Uterus (tissue), 3 donors: ENCODE measurements at regions not wholly inside any gene's neighbourhood (a gene's known extent, or its start where the extent isn't known, plus 50 kb on each side); places are given as distances from the start of the nearest gene placed in this dataset.

ENCODE experiments used
- DNase-seq, 2 donors: peaks; one replicate each; pipeline ENCODE4 v3.0.0-alpha.2; 2019 to 2020
- H3K27ac ChIP-seq, 2 donors: fragments of 200-600 bp; sonication (generic); 1 replicate in 1 of 2; 2 replicates in 1 of 2; pipeline ENCODE4 v1.5.1; 2016 to 2018
- H3K27me3 ChIP-seq, 2 donors: fragments of 200-600 bp; sonication (generic); one replicate each; pipeline ENCODE4 v1.5.1; 2018 to 2019; ENCODE audit warnings: control low read depth in 1 of 2
- H3K36me3 ChIP-seq, 2 donors: fragments of 200-600 bp; sonication (generic); one replicate each; pipeline ENCODE4 v1.5.1; 2019; ENCODE audit warnings: control low read depth in 1 of 2
- H3K4me1 ChIP-seq, 2 donors: fragments of 200-600 bp; sonication (generic); one replicate each; pipeline ENCODE4 v1.5.1; 2018 to 2019; ENCODE audit warnings: control low read depth in 1 of 2
- H3K4me3 ChIP-seq, 2 donors: fragments of 200-600 bp; sonication (generic); 1 replicate in 1 of 2; 2 replicates in 1 of 2; pipeline ENCODE4 v1.5.1; 2018 to 2019; ENCODE audit warnings: mild to moderate bottlenecking in 1 of 2
- H3K9me3 ChIP-seq, 2 donors: fragments of 200-600 bp; sonication (generic); one replicate each; pipeline ENCODE4 v1.5.1; 2019; ENCODE audit warnings: control low read depth in 1 of 2
- POLR2A ChIP-seq, 2 donors: fragments of 450-650 bp; IDR thresholded peaks; one replicate each; pipeline ENCODE4 v1.6.1; 2016; ENCODE audit warnings: antibody characterized with exemption in 2 of 2, mild to moderate bottlenecking in 1 of 2, moderate library complexity in 1 of 2
- intact Hi-C: fragments of 100-400 bp; cut with DNase I; formaldehyde crosslinking; loops from one replicate; pipeline ENCODE4 v1.15.1; 2023; ENCODE audit warnings: low total_unique reads
- TF ChIP-seq, protein P1 (sequence below), 4 experiments: fragments of 200-600 bp in 2 of 4; fragments of 450-650 bp in 2 of 4; sonication (generic) in 2 of 4; IDR thresholded peaks; one replicate each; pipeline ENCODE4 v1.5.1; 2016 to 2019; ENCODE audit warnings: antibody characterized with exemption in 4 of 4, mild to moderate bottlenecking in 2 of 4, moderate library complexity in 1 of 4
- donor health status: DM: yes; HTN: yes; CAD: no.

DNA sequence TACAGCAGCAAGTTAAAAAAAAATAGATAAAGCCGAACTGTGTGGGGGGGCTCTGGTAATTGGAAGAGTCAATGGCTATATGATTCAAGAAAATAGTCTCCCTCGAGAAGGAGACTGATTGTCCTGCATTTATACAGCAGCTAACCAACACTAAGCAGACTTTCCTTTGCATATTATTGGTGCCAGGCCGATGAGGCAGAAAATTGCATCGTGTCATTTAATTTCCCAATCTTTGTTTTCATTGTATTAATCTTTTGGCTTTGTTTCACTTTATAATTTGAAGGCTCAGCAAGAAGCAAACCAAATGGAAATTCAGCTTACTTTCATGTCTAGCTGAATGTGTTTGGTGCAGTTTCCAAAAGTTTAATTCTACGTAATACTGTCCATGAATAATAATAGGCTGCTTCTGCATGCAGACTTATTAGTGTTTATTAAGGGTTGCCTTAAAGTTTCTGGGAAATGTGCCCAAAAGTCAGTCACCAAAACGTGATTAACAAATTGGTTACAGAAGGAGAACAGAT is 258.5 kb downstream of the HACE1 start:
- H3K4me3 ChIP-seq: no peak overlapping the region
- no peaks in the 10 kb centered on the region for H3K9me3 ChIP-seq
- H3K36me3 ChIP-seq: no peaks in the 10 kb centered on the region
- H3K4me1 ChIP-seq: peaks cover 0 to 3% of the 10 kb centered on the region in 2 donors
- H3K27me3 ChIP-seq: no peaks in the 10 kb centered on the region
- no peak overlapping the region for H3K27ac ChIP-seq
- intact Hi-C loops: no loop called here
- TF ChIP-seq, protein P1, sequence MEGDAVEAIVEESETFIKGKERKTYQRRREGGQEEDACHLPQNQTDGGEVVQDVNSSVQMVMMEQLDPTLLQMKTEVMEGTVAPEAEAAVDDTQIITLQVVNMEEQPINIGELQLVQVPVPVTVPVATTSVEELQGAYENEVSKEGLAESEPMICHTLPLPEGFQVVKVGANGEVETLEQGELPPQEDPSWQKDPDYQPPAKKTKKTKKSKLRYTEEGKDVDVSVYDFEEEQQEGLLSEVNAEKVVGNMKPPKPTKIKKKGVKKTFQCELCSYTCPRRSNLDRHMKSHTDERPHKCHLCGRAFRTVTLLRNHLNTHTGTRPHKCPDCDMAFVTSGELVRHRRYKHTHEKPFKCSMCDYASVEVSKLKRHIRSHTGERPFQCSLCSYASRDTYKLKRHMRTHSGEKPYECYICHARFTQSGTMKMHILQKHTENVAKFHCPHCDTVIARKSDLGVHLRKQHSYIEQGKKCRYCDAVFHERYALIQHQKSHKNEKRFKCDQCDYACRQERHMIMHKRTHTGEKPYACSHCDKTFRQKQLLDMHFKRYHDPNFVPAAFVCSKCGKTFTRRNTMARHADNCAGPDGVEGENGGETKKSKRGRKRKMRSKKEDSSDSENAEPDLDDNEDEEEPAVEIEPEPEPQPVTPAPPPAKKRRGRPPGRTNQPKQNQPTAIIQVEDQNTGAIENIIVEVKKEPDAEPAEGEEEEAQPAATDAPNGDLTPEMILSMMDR (IDR thresholded peaks at IDR 0.05): no peak
- TF ChIP-seq POLR2A (IDR thresholded peaks at IDR 0.05): no peak
- DNase-seq: no peak

DNA sequence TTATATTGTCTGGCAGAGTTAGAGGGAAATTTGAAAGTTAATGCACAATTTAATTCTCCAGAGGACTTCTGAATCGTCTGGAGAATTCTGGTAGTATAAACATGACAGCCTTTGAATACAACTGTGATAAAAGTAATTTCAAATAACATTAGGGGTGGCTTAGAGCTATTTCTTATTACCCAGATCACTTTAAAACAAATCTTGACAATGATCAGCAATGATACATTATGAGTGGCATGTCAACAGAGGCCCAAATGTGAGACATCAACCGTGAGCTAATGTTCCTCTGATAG is 259.1 kb downstream of the HACE1 start:
- intact Hi-C loops: no loop called here
- H3K27ac ChIP-seq: no peak overlapping the region
- peaks cover 0 to 3% of the 10 kb centered on the region in 2 donors for H3K4me1 ChIP-seq
- TF ChIP-seq, protein P1 (IDR thresholded peaks at IDR 0.05): no peak
- no peak for TF ChIP-seq POLR2A (IDR thresholded peaks at IDR 0.05)
- H3K4me3 ChIP-seq: no peak overlapping the region
- H3K36me3 ChIP-seq: no peaks in the 10 kb centered on the region
- no peak for DNase-seq
- H3K9me3 ChIP-seq: no peaks in the 10 kb centered on the region
- no peaks in the 10 kb centered on the region for H3K27me3 ChIP-seq

DNA sequence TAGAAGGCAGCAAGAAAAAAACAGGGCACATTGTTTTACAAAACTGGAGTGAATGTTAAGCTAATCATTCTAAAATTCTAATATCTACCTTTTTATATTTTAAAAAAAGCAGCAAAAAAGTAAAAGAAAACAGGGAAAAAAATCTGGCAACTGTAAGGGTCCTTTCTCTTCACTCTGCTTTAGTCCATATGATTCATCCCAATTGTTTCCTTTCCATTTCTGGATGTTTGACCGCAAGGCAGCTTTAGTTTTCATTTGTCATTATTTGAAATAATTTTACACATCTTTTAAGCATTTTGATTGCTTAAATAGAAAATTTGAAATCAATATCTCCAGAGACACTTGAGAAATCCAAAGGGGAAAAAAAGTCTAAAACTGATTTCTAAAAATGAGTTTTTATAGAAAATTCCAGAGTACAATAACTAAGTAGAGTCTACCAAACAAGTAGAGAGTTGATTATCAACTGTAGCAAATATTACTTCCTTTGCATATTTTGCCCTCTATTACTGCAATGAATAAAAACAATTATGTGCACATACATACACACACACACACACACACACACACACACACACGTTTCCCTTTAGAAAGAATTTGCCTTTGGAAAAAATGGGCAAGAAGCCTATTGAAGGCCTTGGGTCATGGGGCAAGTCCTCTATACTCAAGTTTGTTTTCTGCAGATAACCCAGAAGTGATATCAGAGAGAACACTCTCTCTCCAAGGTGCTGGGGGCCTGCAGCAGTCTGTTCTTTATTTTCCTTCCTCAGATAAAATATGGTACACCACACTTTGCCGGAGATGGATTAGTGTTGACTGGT is 259.7 kb downstream of the HACE1 start:
- DNase-seq: no peak

DNA sequence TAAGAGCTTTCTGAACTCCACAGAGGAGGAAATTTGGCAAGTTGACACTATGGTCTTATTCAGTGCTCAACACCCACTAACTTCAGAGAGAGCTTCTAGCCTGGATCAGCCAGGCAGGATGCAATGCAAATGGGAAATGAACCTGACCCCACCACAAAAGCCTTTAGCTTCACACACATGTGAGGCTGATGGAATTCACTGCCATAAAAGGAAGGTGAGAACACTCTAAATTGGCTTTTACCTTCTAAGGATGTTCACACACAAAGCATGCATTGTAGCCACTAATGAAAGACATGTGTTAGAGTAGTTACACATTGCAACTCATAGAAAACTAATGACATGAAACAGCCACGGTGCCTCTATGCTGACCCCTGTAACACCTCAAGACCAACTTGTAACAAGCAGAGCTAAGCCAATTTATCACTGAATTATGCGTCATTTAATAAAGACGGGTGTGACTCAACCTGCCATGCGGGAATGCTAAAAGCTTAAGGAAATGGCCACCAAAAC is 262.1 kb downstream of the HACE1 start:
- Histone ChIP-seq H3K27me3 (no peaks in the 10 kb centered on the region), H3K27ac (no peak overlapping the region), H3K4me3 (no peak overlapping the region), H3K4me1 (peaks cover 0 to 3% of the 10 kb centered on the region in 2 donors), H3K36me3 (no peaks in the 10 kb centered on the region), H3K9me3 (no peaks in the 10 kb centered on the region)
- intact Hi-C loops: no loop called here
- TF ChIP-seq, protein P1 (IDR thresholded peaks at IDR 0.05): no peak
- no peak for TF ChIP-seq POLR2A (IDR thresholded peaks at IDR 0.05)
- DNase-seq: no peak

More for the DNA sequence above, 259.7 kb downstream of the HACE1 start:
- no peak overlapping the region for H3K27ac ChIP-seq
- H3K27me3 ChIP-seq: no peaks in the 10 kb centered on the region
- TF ChIP-seq POLR2A (IDR thresholded peaks at IDR 0.05): no peak
- TF ChIP-seq, protein P1 (IDR thresholded peaks at IDR 0.05): no peak
- H3K9me3 ChIP-seq: no peaks in the 10 kb centered on the region
- no peak overlapping the region for H3K4me3 ChIP-seq
- no peaks in the 10 kb centered on the region for H3K36me3 ChIP-seq
- intact Hi-C loops: no loop called here
- peaks cover 0 to 3% of the 10 kb centered on the region in 2 donors for H3K4me1 ChIP-seq

DNA sequence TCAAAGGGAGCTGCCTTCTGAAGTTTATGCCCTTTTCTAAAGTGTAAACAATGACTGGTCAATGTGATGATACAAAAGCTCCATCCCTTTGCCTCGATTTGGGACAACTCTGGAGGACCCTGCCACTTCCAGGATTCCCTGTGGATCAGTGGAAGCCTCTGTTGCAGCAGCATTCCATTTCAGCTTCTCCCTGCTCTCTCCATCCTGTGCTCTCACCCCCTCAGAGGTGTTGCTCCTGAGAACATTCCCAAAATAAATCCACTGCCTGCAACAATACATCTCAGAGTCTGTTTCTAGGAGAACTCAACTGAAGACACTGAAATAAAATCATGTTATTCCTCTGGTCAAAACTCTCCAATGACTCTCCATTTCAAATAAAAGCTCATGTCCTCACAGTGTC is 263.6 kb downstream of the HACE1 start:
- no peak overlapping the region for H3K4me3 ChIP-seq
- DNase-seq: no peak
- H3K4me1 ChIP-seq: peaks cover 0 to 3% of the 10 kb centered on the region in 2 donors
- no peaks in the 10 kb centered on the region for H3K9me3 ChIP-seq
- H3K27ac ChIP-seq: no peak overlapping the region
- TF ChIP-seq, protein P1 (IDR thresholded peaks at IDR 0.05): no peak
- TF ChIP-seq POLR2A (IDR thresholded peaks at IDR 0.05): no peak
- H3K27me3 ChIP-seq: no peaks in the 10 kb centered on the region
- no peaks in the 10 kb centered on the region for H3K36me3 ChIP-seq
- intact Hi-C loops: no loop called here
